ENCODE measurements at regions not wholly inside any gene's neighbourhood (a gene's known extent, or its start where the extent isn't known, plus 50 kb on each side); places are given as distances from the start of the nearest gene placed in this dataset.

GRCh38 chr17:74009056-74009625 lies 194.3 kb upstream of the RPL38 start:
- TF ChIP-seq CTCF (IDR thresholded peaks at IDR 0.05), result no peak
- TF ChIP-seq POLR2A (IDR thresholded peaks at IDR 0.05), result no peak

Measured in right lobe of liver (tissue), 4 donors.